Sigmoid colon (tissue), 6 donors: ENCODE measurements at regions not wholly inside any gene's neighbourhood (a gene's known extent, or its start where the extent isn't known, plus 50 kb on each side); places are given as distances from the start of the nearest gene placed in this dataset.

Experiments
- DNase-seq: peaks from one replicate; pipeline ENCODE4 v3.0.0-alpha.2; 2019
- H3K27ac ChIP-seq, 4 donors: fragments of 200-600 bp; sonication (generic); one replicate each; pipeline ENCODE4 v1.5.1; 2016 to 2019; ENCODE audit warnings: mild to moderate bottlenecking in 1 of 4
- H3K27me3 ChIP-seq, 3 donors: fragments of 200-600 bp; sonication (generic); one replicate each; pipeline ENCODE4 v1.5.1; 2019; ENCODE audit warnings: mild to moderate bottlenecking in 1 of 3
- H3K36me3 ChIP-seq, 4 donors: fragments of 200-600 bp; sonication (generic); one replicate each; pipeline ENCODE4 v1.5.1; 2016 to 2019
- H3K4me1 ChIP-seq, 4 donors: fragments of 200-600 bp; sonication (generic); one replicate each; pipeline ENCODE4 v1.5.1; 2017 to 2019
- H3K4me3 ChIP-seq, 4 donors: fragments of 200-600 bp; sonication (generic); one replicate each; pipeline ENCODE4 v1.5.1; 2017 to 2019; ENCODE audit warnings: mild to moderate bottlenecking in 2 of 4, moderate library complexity in 1 of 4
- H3K9me3 ChIP-seq, 4 donors: fragments of 200-600 bp in 3 of 4; sonication (generic) in 3 of 4; one replicate each; pipeline versions ENCODE4 v1.5.1 to v1.6.1; 2013 to 2019
- CTCF ChIP-seq, 4 experiments: fragments of 450-650 bp in 3 of 4; fragments of 200-600 bp in 1 of 4; IDR thresholded peaks; one replicate each; pipeline ENCODE4 v1.5.1; 2016 to 2019; ENCODE audit warnings: antibody characterized with exemption in 4 of 4, mild to moderate bottlenecking in 3 of 4, moderate library complexity in 2 of 4
- EP300 ChIP-seq, 4 donors: sonication (generic); formaldehyde crosslinking; IDR thresholded peaks; one replicate each; pipeline ENCODE4 v1.6.1; 2017; ENCODE audit warnings: antibody characterized with exemption in 4 of 4
- POLR2A ChIP-seq, 2 donors: fragments of 450-650 bp; IDR thresholded peaks; one replicate each; pipeline ENCODE4 v1.6.1; 2016; ENCODE audit warnings: antibody characterized with exemption in 2 of 2, mild to moderate bottlenecking in 2 of 2, moderate library complexity in 2 of 2
- POLR2AphosphoS5 ChIP-seq, 4 donors: sonication (generic); formaldehyde crosslinking; IDR thresholded peaks; one replicate each; pipeline ENCODE4 v1.6.1; 2017; ENCODE audit warnings: antibody characterized with exemption in 4 of 4
- WGBS, 2 donors: extraction: QIAGEN DNeasy Blood & Tissue Kit; methylation state at CpG; one replicate each; pipeline ENCODE4 v1.1.7; 2013; 5-methylcytosine and 5-hydroxymethylcytosine counted together
- intact Hi-C: fragments of 100-400 bp; cut with DNase I; formaldehyde crosslinking; loops from one replicate; pipeline ENCODE4 v1.15.1; 2023
- donor health status: healthy with polysubstance abuse.
- donor health status: healthy.

DNA sequence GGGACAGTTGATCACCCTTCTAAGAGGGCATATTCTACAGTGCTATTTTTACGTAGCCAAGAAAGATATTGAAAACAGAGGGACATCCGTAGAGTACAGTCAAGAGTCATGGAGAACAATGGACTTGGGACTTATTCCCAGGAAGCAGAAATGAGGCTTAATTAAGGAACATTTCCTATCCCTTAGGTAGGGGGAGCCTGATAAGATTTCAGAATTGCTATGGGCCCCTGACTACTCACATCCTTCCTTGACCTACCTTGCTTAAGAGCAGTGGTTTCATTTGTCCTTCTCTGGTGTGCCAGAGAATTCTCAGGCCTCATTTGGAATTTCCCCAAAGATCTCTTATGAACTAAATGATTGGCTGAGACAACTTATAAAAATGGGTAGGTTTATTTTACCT is 189.5 kb upstream of the DTNBP1 start:
- Histone ChIP-seq H3K4me3 (no peak overlapping the region), H3K27me3 (no peaks in the 10 kb centered on the region), H3K9me3 (no peaks in the 10 kb centered on the region), H3K27ac (no peak overlapping the region), H3K4me1 (no peaks in the 10 kb centered on the region), H3K36me3 (no peaks in the 10 kb centered on the region)
- intact Hi-C loops, result no loop called here
- TF ChIP-seq POLR2AphosphoS5 (IDR thresholded peaks at IDR 0.05) (no peak), CTCF (IDR thresholded peaks at IDR 0.05) (no peak), EP300 (IDR thresholded peaks at IDR 0.05) (no peak), POLR2A (IDR thresholded peaks at IDR 0.05) (no peak)
- DNase-seq, result no peak
- 73 to 91% methylated on average over 2 of the region's 2 CpGs for WGBS, 2 donors

DNA sequence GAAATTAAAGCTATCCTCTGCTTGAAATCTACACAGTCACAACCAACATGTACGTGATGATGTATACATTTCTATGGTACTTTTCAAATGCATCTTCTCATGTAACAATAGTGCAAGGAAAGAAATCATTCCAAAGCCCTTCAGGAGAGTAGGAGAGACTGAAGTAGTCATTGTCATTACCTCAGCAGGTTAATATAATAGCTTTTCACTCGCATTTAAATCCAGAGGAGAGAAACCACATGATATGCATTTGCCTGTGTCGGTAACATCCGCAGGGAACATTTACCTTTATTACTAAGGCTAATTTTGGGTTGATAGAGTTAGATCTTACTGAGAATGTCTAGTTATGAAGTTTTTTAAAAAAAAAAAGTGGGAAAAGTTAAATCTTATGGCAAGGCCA is 186.6 kb upstream of the DTNBP1 start:
- Histone ChIP-seq H3K4me1 (no peaks in the 10 kb centered on the region), H3K4me3 (no peak overlapping the region), H3K9me3 (no peaks in the 10 kb centered on the region), H3K27ac (no peak overlapping the region), H3K27me3 (no peaks in the 10 kb centered on the region), H3K36me3 (no peaks in the 10 kb centered on the region)
- intact Hi-C loops, result no loop called here
- DNase-seq, result no peak
- 96 to 97% methylated on average over 4 of the region's 4 CpGs for WGBS, 2 donors
- TF ChIP-seq CTCF (IDR thresholded peaks at IDR 0.05) (no peak), POLR2A (IDR thresholded peaks at IDR 0.05) (no peak), EP300 (IDR thresholded peaks at IDR 0.05) (no peak), POLR2AphosphoS5 (IDR thresholded peaks at IDR 0.05) (no peak)

DNA sequence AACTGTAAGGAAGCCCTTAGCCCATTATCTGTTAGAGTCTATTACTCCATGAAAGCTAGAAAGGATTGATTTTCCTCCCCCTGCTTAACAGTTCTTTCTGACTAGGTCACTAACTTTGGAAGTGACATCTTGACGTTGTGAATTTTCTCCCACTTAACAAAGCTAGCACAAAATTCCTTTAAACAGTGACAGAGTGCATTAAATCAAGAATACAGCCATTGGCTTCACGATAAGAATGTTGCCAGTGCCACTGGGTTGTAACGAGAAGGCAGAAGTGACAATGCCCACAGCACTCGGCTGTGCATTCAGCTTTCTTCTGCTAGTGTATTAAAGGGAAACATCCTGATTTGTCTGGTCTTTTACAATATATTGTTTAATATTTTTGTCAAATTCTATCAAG is 182.7 kb upstream of the DTNBP1 start:
- Histone ChIP-seq H3K27ac (no peak overlapping the region), H3K4me3 (no peak overlapping the region), H3K4me1 (no peaks in the 10 kb centered on the region), H3K9me3 (no peaks in the 10 kb centered on the region), H3K36me3 (no peaks in the 10 kb centered on the region), H3K27me3 (no peaks in the 10 kb centered on the region)
- TF ChIP-seq POLR2A (IDR thresholded peaks at IDR 0.05), result no peak
- TF ChIP-seq POLR2AphosphoS5 (IDR thresholded peaks at IDR 0.05), result no peak
- TF ChIP-seq EP300 (IDR thresholded peaks at IDR 0.05), result no peak
- no peak for TF ChIP-seq CTCF (IDR thresholded peaks at IDR 0.05)
- WGBS, 2 donors, result 87 to 89% methylated on average over 4 of the region's 4 CpGs
- no peak for DNase-seq
- intact Hi-C loops, result no loop called here

GRCh38 chr6:15843764-15844163 is 180.9 kb upstream of the DTNBP1 start:
- no peak overlapping the region for H3K27ac ChIP-seq
- intact Hi-C loops, result no loop called here
- TF ChIP-seq CTCF (IDR thresholded peaks at IDR 0.05) (no peak), EP300 (IDR thresholded peaks at IDR 0.05) (no peak), POLR2A (IDR thresholded peaks at IDR 0.05) (no peak), POLR2AphosphoS5 (IDR thresholded peaks at IDR 0.05) (no peak)

DNA sequence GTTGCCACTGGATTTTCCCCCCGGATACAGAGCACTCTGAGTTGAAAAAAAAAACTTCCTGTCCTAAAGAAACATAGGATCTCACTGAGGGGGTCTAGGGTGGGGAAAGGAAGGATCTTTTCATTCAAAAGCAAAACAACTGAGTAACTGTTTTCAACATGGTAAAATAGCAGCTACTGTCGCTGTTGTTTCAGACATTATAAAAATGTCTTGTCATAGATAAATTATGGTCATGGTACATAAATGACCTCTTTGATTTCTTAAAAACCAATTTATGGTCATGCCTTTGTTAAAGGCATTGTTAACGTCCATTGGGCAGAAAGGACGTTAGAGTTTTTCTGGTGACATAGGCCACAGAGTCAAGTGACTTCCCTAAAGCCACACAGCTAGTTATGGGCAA is 180.4 kb upstream of the DTNBP1 start:
- no peak overlapping the region for H3K27ac ChIP-seq
- H3K4me1 ChIP-seq, result no peaks in the 10 kb centered on the region
- no peaks in the 10 kb centered on the region for H3K36me3 ChIP-seq
- TF ChIP-seq POLR2AphosphoS5 (IDR thresholded peaks at IDR 0.05) (no peak), CTCF (IDR thresholded peaks at IDR 0.05) (no peak), EP300 (IDR thresholded peaks at IDR 0.05) (no peak), POLR2A (IDR thresholded peaks at IDR 0.05) (no peak)
- no peak for DNase-seq
- H3K27me3 ChIP-seq, result no peaks in the 10 kb centered on the region
- 75 to 79% methylated on average over 4 of the region's 4 CpGs for WGBS, 2 donors
- no peaks in the 10 kb centered on the region for H3K9me3 ChIP-seq
- no peak overlapping the region for H3K4me3 ChIP-seq
- intact Hi-C loops, result no loop called here

More at GRCh38 chr6:15843764-15844163, 180.9 kb upstream of the DTNBP1 start:
- Histone ChIP-seq H3K4me1 (no peaks in the 10 kb centered on the region), H3K27me3 (no peaks in the 10 kb centered on the region), H3K36me3 (no peaks in the 10 kb centered on the region), H3K4me3 (no peak overlapping the region), H3K9me3 (no peaks in the 10 kb centered on the region)
- DNase-seq, result no peak
